ENCODE measurements at regions not wholly inside any gene's neighbourhood (a gene's known extent, or its start where the extent isn't known, plus 50 kb on each side); places are given as distances from the start of the nearest gene placed in this dataset.

DNA sequence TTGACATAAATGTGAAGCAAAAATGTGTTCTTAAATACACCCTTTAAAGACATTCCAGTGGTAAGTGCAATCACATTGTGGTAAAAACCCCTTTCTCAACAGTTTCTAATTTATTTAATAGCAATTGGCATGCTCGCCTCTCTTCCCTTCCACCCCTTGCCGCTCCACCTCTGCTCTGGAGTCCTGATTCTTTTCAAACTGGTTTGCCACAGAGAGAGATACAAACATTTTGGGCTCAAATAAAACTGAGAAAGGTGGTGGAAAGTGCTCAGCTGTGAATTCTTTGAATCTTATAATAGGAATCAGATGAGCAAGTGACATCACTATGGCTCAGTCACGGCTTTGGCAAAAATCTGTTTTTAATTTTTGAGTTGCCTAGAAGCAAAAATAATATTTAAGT is 993.9 kb downstream of the GALC start:
- TF ChIP-seq, protein P1, sequence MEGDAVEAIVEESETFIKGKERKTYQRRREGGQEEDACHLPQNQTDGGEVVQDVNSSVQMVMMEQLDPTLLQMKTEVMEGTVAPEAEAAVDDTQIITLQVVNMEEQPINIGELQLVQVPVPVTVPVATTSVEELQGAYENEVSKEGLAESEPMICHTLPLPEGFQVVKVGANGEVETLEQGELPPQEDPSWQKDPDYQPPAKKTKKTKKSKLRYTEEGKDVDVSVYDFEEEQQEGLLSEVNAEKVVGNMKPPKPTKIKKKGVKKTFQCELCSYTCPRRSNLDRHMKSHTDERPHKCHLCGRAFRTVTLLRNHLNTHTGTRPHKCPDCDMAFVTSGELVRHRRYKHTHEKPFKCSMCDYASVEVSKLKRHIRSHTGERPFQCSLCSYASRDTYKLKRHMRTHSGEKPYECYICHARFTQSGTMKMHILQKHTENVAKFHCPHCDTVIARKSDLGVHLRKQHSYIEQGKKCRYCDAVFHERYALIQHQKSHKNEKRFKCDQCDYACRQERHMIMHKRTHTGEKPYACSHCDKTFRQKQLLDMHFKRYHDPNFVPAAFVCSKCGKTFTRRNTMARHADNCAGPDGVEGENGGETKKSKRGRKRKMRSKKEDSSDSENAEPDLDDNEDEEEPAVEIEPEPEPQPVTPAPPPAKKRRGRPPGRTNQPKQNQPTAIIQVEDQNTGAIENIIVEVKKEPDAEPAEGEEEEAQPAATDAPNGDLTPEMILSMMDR (conservative IDR thresholded peaks at IDR 0.05): no peak
- no peak for TF ChIP-seq ZFX (IDR thresholded peaks at IDR 0.05)

All from C4-2B (cell line).